ENCODE measurements at regions not wholly inside any gene's neighbourhood (a gene's known extent, or its start where the extent isn't known, plus 50 kb on each side); places are given as distances from the start of the nearest gene placed in this dataset.
"Not testable (repeated sequence)": the region's sequence is repeated elsewhere in the genome, so short reads cannot be mapped to it uniquely, and the experiment has no call there.

DNA sequence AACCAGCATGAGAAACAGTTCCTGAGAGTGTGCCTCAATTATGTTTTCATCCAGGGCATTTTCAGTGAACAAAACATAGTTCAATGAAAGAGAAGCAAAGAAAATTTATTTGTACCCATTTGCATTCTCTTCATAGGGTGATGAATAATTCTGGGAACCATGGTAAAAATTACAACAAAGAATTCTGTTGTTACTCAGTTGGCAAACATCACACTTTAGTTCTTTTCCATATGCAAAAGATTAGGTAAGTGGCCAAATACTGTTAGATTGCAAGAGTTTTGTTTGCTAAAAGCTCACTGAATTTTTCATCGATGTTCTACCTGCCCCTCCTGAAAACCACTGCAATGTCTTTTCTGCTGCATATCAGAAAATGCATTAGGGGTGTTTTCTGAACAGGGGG is 132.4 kb upstream of the RGS6 start:
- DNase-seq (ENCODE audit: low read depth) = no peak

DNA sequence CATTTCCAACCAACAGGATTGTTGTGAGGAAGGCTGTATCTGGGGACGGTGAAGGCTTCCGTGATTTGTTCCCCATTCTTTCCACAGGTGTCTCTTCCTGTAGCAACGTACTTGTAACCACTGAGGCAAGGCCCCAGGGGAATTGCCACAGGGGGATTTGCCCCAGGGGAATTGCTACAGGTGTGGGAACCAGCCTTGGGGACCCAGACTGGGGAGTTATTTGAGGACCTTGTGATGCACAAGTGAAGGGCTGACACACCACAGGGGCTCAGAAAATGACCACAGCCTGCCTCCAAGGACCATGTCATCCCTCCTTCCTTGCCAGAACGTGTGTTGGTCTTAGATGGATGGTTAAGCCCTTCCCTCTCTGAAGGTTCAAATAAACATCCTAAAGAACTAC is 131.4 kb upstream of the RGS6 start:
- DNase-seq (ENCODE audit: low read depth) = no peak

DNA sequence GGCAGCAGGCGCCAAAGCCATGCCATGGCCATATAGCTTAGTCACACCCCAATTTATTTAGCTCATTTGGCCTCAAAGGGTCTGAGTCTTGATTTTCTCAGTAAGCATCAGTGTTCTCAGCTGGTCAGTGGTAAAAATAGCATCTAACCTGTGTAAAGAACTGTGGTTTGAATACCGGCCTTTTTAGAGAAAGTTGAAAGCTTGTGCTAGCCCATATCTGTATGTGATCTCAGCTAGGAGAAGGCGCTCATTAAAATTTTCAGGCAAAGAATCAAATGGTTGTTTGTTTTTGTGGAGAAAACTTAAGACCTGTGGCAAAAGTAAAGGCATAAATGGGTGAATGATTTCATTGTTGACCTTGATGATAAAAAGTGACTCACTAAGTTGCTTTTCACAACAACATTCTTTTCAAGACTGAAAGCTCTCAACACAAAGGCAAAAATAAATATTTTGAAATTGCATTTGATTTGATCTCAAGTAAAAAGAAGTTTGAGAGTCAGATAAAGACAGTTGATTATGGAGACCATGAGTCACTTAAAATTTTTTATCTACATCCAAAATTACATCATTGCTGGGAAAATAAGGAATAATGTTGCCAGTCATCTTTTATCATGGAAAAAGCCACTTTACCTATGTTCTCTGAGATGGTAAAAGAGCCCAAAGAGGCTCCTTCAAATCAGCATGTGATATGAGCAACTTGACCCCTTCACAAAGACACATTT is 128.5 kb upstream of the RGS6 start:
- peak; percentile 10 for DNase-seq (ENCODE audit: low read depth)

DNA sequence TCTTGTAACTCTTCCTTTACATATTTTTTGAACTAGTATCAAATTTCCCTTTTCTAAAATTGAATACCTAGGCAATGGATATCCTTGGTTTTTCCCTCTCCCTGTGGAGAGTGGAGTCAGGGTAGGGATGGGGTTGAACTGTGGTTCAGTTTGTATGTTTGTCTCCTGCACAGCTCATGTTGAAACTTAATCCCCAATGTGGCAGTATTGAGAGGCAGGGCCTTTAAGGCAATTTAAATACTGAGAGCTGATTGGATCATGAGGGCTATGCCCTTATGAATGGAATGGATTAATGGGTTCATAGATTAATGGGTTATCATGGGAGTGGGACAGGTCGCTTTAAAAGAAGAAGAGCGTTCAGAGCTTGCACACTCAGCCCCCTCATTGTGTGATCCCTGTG is 127.2 kb upstream of the RGS6 start:
- DNase-seq (ENCODE audit: low read depth) = no peak

DNA sequence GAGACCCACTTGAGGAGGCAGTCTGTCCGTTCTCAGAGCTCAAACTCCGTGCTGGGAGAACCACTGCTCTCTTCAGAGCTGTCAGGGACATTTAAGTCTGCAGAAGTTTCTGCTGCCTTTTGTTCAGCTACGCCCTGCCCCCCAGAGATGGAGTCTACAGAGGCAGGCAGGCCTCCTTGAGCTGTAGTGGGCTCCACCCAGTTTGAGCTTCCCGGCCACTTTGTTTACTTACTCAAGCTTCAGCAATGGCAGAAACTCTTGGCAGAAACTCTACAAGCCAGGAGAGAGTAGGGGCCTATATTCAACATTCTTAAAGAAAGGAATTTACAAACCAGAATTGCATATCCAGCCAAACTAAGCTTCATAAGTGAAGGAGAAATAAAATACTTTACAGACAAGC is 125.2 kb upstream of the RGS6 start:
- DNase-seq (ENCODE audit: low read depth) = not testable (repeated sequence)

DNA sequence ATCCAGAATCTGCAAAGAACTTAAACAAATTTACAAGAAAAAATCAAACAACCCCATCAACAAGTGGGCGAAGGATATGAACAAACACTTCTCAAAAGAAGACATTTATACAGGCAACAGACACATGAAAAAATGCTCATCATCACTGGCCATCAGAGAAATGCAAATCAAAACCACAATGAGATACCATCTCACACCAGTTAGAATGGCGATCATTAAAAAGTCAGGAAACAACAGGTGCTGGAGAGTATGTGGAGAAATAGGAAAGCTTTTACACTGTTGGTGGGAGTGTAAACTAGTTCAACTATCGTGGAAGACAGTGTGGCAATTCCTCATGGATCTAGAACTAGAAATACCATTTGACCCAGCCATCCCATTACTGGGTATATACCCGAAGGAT is 121.4 kb upstream of the RGS6 start:
- not testable (repeated sequence) for DNase-seq (ENCODE audit: low read depth)

DNA sequence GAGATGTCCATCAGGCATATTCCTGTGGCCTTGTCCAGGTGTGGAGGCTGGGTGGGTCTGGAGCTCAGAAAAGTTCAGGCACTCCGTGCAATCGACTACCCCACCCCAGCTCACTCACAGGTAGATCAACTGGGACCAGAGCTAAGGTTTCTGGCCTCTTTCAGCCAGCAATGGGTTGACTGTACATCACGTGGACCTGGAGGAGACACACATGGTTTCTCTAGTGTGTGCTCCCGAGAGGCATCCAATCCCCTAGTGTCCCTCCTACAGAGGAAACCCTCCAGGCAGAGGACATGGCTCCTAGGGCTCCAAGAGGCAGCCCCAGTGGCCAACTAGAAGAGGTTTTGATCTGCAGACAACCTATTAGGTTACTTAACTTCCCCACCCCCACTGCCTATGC is 119.5 kb upstream of the RGS6 start:
- DNase-seq (ENCODE audit: low read depth) = no peak

DNA sequence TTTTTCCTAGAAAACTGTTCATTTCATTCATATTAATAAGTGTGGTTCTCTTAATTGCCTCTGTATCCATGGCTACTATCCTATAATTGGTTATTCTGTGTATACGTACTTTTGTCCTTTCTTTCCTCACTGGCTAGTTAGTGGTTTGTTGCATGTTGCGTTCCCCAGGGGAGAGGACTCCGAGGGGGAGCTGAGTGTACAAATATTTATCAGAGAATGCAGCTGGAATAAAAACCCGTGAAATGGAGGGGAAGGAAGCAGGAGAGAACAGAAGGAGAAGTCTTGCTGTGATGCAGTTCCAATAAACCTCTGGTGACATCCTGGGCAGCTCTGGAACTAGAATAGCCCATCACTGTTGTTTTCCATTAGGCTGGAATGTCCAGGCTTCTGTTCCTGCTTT is 117.1 kb upstream of the RGS6 start:
- no peak for DNase-seq (ENCODE audit: low read depth)

DNA sequence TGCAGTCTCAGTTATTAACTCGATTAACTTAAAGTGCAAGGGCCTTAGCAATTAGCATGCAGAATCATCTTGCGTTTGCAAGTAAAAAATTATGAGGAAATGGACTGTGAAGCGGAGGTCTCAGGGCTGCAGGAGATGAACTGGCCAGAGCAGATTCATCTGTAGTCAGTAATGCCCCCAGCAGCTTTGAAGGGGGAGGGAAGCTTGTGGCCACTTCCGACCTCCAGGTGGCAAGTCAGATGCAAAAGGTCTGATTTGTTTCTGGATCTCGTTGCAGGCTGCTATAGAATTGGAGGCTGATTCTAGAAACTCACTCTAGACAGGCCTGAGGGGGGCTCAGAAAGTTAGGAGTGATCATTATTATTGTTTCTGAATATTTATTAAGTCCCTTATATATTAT is 107.4 kb upstream of the RGS6 start:
- DNase-seq (ENCODE audit: low read depth) = no peak

DNA sequence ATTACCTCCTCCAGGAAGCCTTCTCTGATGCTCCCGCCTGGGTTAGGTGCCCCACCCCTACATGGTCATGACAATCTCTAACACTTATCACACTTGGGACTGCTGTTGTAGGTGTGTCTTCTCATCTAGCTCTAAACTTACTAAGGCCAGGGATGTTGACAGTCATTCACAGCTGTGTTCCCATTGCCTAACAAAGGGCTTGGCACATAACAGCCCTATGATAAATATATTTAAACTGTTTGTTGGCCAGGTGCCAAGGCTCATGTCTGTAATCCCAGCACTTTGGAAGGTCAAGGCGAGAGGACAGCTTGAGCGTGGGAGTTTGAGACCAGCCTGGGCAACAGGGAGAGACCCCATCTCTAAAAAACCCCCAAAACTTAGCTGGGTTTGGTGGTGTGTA is 98.8 kb upstream of the RGS6 start:
- DNase-seq (ENCODE audit: low read depth) = no peak

DNA sequence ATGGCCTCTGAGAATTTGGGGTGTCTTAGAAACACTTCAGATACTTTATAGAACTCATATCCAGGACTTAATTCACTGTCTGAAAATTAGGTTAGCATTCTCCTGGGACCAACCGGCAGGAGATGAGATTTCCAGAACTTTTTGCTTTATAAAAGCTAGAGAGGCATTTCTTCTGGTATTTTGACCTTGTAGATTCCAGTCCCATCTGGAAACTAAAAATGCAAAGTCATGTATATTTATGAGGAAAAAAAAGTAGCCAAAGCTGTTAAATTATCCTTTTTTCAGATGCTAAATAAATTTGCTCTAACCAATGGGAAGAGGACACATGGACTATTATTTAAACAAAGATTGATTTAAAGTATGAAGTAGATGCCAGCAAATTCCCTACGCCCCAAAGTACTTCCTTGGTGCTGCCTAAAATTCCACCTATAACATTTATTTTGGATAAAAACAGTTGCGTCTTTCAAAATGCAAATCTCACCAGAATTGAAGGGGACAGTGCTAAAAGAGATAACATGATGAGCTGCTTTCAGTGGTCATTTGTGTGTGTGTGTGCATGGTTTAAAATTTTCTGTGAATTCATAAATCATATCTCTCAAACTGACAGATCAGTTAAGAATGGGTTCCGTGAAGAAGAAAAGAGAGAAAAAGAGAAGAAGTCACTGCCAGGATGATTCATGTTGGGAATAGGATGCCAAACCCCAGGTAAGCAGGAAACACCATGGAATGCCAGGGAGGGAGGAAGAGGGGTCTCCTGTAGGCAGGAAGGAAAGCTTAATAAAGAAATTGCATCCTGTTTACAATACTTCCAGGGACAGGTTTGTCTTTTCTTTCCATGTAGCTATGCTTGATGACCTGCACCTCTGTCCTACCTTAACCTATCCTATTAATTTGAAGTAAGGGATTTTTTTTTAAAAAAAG is 97.7 kb upstream of the RGS6 start:
- DNase-seq (ENCODE audit: low read depth) = no peak

DNA sequence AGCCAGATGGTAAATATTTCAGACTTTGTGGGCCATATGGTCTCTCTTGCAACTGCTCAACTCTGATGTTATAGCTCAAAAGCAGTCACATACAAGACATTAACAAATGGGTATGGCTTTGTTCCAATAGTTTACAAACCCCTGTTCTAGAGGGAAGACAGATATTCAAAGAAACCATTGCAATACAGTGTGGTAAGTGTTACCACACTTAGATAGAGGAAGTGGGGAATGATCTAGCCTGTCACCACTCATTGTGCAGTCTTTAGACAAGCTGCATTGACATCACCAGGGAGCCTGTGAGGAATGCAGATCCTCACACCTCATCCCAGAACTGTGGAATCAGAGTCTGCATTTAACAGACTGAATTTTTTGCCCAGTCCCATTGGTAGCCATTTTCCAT is 80.0 kb upstream of the RGS6 start:
- DNase-seq (ENCODE audit: low read depth) = no peak

DNA sequence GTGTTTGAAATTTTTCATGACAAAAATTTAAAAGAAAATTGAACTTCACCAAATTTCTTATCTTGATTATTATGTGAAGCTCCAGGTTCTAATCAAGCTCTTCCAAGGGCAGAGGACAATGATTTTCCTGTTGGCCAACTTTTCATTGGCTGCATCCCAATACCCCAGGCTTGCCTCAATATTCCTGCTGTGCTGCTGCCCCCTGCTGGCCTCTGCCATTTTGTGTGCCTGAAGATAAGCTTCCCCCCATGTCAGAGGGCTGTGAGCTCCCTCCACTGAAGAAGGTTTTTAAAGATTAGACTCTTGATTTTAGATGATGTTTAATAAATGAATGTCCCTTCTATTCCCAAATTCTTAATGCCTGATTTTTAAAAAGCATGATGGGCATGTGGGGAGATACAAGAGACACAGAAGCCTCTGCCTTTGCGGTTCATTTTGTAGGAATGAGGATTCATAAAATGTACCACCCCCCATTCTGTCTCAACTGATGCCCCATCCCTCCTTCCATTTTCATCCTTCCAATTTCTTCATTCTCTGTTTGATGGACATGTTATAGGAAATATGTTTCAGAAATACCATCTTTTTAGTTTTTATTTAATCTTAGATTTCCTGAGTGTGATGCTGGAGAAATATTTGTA is 76.7 kb upstream of the RGS6 start:
- peak; percentile 24 for DNase-seq (ENCODE audit: low read depth)

DNA sequence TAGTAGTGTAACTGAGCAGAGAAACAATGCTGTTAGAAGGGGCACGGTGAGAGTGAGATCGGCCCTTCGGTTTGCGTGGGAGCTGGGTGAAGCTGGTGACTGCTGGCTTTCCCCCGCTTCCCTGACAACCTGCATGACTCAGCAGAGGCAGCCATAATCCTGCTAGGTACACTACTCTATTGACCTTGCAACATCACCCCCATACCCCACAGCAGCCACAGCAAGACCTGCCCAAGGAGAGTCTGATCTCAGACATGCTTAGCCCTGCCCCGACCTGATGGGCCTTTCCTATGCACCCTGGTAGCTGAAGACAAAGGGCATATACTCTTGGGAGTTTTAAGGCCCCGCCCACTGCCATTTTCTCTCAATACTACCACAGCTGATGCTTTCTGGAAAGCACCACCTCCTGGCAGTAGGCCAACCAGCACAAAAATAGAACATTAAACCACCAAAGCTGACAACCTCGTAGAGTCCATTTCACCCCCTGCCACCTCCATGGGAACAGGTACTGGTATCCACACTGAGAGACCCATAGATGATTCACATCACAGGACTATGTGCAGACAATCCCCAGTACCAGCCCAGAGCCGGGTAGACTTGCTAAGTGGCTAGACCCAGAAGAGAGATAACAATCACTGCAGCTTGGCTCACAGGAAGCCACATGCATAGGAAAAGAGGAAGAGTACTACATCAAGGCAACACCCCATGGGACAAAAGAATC is 75.9 kb upstream of the RGS6 start:
- DNase-seq (ENCODE audit: low read depth) = no peak

DNA sequence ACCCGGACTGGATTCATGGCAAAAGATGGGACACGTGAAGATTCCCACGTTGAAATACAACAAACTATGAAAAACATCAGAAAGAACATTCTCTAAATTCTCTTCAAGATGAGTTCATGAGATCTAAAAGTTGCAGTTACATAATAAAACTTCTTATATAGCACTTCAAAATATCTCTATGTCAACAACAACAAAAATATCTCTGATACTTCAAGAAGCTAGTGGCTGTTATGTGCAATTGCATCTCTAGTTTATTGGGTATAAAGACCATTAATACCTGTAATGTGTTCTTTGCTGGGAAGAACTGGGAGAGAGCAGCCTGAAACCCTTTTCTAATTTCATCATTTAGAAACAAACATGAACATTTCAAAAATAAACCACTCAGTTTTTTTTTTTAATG is 69.2 kb upstream of the RGS6 start:
- DNase-seq (ENCODE audit: low read depth) = no peak

DNA sequence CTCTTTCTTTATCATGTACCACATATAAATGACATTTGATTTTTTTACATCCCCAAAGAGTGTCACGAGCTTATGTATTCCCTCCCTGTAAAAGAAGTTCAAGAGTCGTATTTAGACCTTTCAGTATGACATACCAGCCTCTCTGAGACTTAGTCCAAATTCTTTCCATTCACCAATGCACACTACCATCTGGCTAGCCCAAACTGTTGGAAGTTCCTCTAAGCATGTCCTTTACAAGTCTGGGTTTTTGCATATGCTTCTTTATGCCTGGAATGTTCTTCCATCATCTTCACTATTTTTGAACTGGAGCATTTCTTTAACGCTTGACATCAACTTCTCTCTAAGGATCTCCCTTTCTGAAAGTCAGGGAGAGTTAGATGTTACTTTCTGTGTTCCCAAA is 68.5 kb upstream of the RGS6 start:
- DNase-seq (ENCODE audit: low read depth) = no peak
